Calu3 (cell line): ENCODE measurements at regions not wholly inside any gene's neighbourhood (a gene's known extent, or its start where the extent isn't known, plus 50 kb on each side); places are given as distances from the start of the nearest gene placed in this dataset.

Experiments used
- BruUV-seq: library from RNA; stranded (reverse); fragments of 400-500 nt; replicated peaks from 2 replicates; lab custom pipeline; 2021; lab: Mats Ljungman, UMichigan
- CTCF ChIA-PET: fragments of 300-600 bp; sonication (Branson Sonifier 250); formaldehyde crosslinking; loops from one replicate; lab custom pipeline; 2022; ENCODE audit warnings: antibody characterized with exemption; lab: Charles Lee
- DNase-seq: peaks from one replicate; pipeline ENCODE4 v3.0.0; 2022
- H3K27ac Mint-ChIP-seq: one replicate; pipeline ENCODE4 v1.8.0; 2022; ENCODE audit warnings: mixed read lengths; ENCODE audit not compliant: unreplicated experiment
- H3K27me3 Mint-ChIP-seq: one replicate; pipeline ENCODE4 v1.8.0; 2022; ENCODE audit warnings: mixed read lengths; ENCODE audit not compliant: unreplicated experiment
- H3K36me3 Mint-ChIP-seq: one replicate; pipeline ENCODE4 v1.8.0; 2022; ENCODE audit warnings: mild to moderate bottlenecking, moderate library complexity, mixed read lengths; ENCODE audit not compliant: insufficient read depth, unreplicated experiment
- H3K4me1 Mint-ChIP-seq: one replicate; pipeline ENCODE4 v1.8.0; 2022; ENCODE audit warnings: mild to moderate bottlenecking, low read depth, mixed read lengths; ENCODE audit not compliant: unreplicated experiment
- H3K4me3 Mint-ChIP-seq: one replicate; pipeline ENCODE4 v1.8.0; 2022; ENCODE audit warnings: mild to moderate bottlenecking, low read depth, moderate library complexity, mixed read lengths; ENCODE audit not compliant: unreplicated experiment
- H3K9me3 Mint-ChIP-seq: one replicate; pipeline ENCODE4 v1.8.0; 2022; ENCODE audit warnings: low read depth, mixed read lengths; ENCODE audit not compliant: unreplicated experiment
- intact Hi-C: fragments of 100-400 bp; cut with micrococcal nuclease; formaldehyde crosslinking; loops from one replicate; pipeline ENCODE4 v1.10.0; 2022; ENCODE audit not compliant: unreplicated experiment
- TF ChIP-seq, protein P1 (sequence below): fragments of 200-600 bp; IDR thresholded peaks from one replicate; pipeline ENCODE4 v1.8.0; 2022; ENCODE audit warnings: antibody characterized with exemption; ENCODE audit not compliant: unreplicated experiment

DNA sequence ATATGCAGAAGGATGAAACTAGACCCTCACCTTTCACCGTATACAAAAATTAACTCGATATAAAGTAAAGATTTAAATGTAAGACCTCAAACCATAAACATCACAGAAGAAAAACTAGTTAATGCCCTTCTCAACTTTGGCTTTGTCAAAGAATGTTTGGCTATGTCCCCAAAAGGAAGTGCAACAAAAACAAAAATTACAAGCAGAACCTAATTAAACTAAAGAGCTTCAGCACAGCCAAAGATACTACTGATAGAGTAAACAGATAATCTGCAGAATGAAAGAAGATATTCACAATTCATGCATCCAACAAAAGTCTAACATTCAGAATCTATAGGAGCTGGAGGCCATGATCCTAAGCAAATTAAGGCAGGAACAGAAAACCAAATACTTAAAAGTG lies 824.6 kb upstream of the NEGR1 start:
- TF ChIP-seq, protein P1, sequence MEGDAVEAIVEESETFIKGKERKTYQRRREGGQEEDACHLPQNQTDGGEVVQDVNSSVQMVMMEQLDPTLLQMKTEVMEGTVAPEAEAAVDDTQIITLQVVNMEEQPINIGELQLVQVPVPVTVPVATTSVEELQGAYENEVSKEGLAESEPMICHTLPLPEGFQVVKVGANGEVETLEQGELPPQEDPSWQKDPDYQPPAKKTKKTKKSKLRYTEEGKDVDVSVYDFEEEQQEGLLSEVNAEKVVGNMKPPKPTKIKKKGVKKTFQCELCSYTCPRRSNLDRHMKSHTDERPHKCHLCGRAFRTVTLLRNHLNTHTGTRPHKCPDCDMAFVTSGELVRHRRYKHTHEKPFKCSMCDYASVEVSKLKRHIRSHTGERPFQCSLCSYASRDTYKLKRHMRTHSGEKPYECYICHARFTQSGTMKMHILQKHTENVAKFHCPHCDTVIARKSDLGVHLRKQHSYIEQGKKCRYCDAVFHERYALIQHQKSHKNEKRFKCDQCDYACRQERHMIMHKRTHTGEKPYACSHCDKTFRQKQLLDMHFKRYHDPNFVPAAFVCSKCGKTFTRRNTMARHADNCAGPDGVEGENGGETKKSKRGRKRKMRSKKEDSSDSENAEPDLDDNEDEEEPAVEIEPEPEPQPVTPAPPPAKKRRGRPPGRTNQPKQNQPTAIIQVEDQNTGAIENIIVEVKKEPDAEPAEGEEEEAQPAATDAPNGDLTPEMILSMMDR = no peak
- intact Hi-C loops = no loop called here
- no peaks in the 10 kb centered on the region for H3K4me1 Mint-ChIP-seq
- no peak overlapping the region for H3K27ac Mint-ChIP-seq
- BruUV-seq = no TSS peak
- no peak overlapping the region for H3K4me3 Mint-ChIP-seq
- H3K27me3 Mint-ChIP-seq = no peaks in the 10 kb centered on the region
- no peaks in the 10 kb centered on the region for H3K36me3 Mint-ChIP-seq
- CTCF ChIA-PET = no interaction called here
- peaks cover 10% of the 10 kb centered on the region for H3K9me3 Mint-ChIP-seq
- no peak for DNase-seq

DNA sequence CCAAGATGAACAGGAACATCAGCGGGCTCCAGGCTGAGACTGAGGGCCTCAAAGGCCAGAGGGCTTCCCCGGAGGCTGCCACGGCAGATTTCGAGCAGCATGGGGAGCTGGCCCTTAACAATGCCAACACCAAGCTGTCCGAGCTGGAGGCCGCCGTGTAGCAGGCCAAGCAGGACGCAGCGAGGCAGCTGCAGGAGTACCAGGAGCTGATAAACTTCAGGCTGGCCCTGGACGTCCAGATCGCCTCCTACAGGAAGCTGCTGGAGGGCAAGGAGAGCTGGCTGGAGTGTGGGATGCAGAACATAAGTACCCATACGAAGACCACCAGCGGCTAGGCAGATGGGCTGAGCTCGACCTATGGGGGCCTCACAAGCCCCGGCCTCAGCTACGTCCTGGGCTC lies 823.4 kb upstream of the NEGR1 start:
- no peaks in the 10 kb centered on the region for H3K27me3 Mint-ChIP-seq
- H3K4me1 Mint-ChIP-seq = no peaks in the 10 kb centered on the region
- no peaks in the 10 kb centered on the region for H3K36me3 Mint-ChIP-seq
- H3K4me3 Mint-ChIP-seq = no peak overlapping the region
- BruUV-seq = no TSS peak
- TF ChIP-seq, protein P1 = no peak
- no peak for DNase-seq
- CTCF ChIA-PET = interaction anchor here (0.6 kb wide), 1 partner anchor 291 kb away, joined by 5 read pairs; no protein-coding TSS in a partner anchor
- no peak overlapping the region for H3K27ac Mint-ChIP-seq
- intact Hi-C loops = no loop called here
- H3K9me3 Mint-ChIP-seq = peaks cover 11% of the 10 kb centered on the region

DNA sequence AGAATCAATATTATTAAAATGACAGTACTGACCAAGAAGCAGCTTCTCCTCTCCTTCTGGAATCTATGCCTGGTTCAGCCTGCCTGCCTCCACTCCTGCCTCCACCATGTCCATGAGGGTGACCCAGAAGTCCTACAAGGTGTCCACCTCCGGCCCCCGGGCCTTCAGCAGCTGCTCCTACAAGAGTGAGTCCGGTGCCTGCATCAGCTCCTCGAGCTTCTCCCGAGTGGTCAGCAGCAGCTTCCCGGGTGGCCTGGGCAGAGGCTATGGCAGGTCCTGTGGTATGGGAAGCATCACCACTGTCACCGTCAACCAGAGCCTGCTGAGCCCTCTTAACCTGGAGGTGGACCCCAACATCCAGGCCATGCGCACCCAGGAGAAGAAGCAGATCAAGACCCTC lies 822.4 kb upstream of the NEGR1 start:
- TF ChIP-seq, protein P1 = no peak
- Mint-ChIP-seq H3K27me3 (no peaks in the 10 kb centered on the region), H3K27ac (no peak overlapping the region), H3K9me3 (peaks cover 15% of the 10 kb centered on the region), H3K4me1 (no peaks in the 10 kb centered on the region), H3K36me3 (no peaks in the 10 kb centered on the region), H3K4me3 (no peak overlapping the region)
- intact Hi-C loops = no loop called here
- no TSS peak for BruUV-seq
- no peak for DNase-seq
- CTCF ChIA-PET = no interaction called here

DNA sequence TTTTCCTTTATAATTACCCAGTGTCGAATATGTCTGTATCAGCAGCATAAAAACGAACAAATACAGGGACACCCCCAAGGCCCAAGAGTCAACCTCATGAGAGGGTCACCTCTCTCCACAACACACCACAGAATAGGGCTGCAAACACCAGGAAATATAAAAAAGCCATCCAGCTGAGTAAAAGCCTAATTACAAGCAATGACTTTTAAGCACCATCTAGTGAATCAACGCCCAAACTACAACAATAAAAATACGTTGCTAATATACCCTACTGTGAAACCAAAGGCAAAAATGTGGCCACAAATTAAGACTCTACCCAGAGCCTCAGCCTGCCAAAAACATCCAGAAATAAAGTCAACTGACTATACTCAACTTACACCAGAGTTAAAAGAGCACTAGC lies 817.9 kb upstream of the NEGR1 start:
- intact Hi-C loops = no loop called here

More for the DNA sequence above, 817.9 kb upstream of the NEGR1 start:
- peaks cover 15% of the 10 kb centered on the region for H3K9me3 Mint-ChIP-seq
- CTCF ChIA-PET = no interaction called here
- BruUV-seq = no TSS peak
- no peak for DNase-seq
- H3K27ac Mint-ChIP-seq = no peak overlapping the region
- no peaks in the 10 kb centered on the region for H3K27me3 Mint-ChIP-seq
- TF ChIP-seq, protein P1 = no peak
- no peaks in the 10 kb centered on the region for H3K36me3 Mint-ChIP-seq
- no peak overlapping the region for H3K4me3 Mint-ChIP-seq
- no peaks in the 10 kb centered on the region for H3K4me1 Mint-ChIP-seq
